ENCODE measurements at regions not wholly inside any gene's neighbourhood (a gene's known extent, or its start where the extent isn't known, plus 50 kb on each side); places are given as distances from the start of the nearest gene placed in this dataset.

DNA sequence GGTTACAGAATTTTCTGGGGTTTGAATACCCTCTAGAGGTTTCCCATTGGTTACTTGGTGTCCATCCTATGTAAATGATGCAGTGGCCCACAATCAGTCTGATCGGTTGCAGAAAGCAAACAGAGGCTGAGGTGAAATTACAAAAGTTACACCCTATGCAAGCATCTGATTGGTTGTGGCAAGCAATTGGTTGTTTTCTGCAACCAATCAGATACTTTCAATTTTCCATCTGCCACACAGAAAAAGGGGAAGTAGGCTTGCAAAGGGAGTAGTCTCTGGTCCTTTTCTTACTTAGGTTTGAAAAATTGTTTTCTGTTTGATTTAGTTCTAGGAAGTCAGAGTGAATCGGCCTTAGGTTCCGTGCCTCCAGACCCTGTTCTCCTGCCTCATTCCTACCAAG lies 93.1 kb downstream of the WTIP start:
- TF ChIP-seq, protein P1, sequence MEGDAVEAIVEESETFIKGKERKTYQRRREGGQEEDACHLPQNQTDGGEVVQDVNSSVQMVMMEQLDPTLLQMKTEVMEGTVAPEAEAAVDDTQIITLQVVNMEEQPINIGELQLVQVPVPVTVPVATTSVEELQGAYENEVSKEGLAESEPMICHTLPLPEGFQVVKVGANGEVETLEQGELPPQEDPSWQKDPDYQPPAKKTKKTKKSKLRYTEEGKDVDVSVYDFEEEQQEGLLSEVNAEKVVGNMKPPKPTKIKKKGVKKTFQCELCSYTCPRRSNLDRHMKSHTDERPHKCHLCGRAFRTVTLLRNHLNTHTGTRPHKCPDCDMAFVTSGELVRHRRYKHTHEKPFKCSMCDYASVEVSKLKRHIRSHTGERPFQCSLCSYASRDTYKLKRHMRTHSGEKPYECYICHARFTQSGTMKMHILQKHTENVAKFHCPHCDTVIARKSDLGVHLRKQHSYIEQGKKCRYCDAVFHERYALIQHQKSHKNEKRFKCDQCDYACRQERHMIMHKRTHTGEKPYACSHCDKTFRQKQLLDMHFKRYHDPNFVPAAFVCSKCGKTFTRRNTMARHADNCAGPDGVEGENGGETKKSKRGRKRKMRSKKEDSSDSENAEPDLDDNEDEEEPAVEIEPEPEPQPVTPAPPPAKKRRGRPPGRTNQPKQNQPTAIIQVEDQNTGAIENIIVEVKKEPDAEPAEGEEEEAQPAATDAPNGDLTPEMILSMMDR (IDR thresholded peaks at IDR 0.05): no peak
- TF ChIP-seq EP300 (IDR thresholded peaks at IDR 0.05) (no peak), POLR2A (IDR thresholded peaks at IDR 0.05) (no peak)

Data from stomach (tissue), 4 donors.